ENCODE measurements at regions not wholly inside any gene's neighbourhood (a gene's known extent, or its start where the extent isn't known, plus 50 kb on each side); places are given as distances from the start of the nearest gene placed in this dataset.

DNA sequence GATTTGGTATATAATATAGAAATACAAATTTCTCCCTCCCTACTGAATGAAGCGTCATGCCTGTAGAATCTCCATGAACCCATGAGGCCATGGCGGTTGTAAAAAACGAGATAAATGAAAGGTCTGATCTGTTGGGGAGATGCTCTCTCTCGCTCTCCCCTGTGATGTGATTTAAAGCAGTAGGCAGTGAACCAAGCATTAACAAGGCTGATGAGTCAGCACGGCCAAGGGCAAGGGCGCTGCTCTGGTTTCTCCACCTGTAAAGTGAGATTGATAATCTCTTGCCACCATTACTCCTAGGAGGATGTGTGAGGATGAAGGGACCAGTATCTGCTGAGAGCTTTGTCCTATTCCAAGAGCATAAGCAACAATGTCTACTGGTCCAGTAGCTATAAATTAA is 553.3 kb downstream of the CMPK2 start:
- Histone ChIP-seq H3K4me3 (replicated peaks in 1 of 3; ENCODE audit: insufficient read depth in 1 of 3, low read depth in 2 of 3, low read length in 3 of 3) (no peak overlapping the region), H3K27ac (ENCODE audit: extremely low read length, insufficient read depth, low read length) (no peak overlapping the region), H3K79me2 (ENCODE audit: insufficient read depth, low read length) (no peaks in the 10 kb centered on the region), H3K9ac (ENCODE audit: insufficient read depth, low read depth, low read length) (no peak overlapping the region), H3K4me2 (ENCODE audit: low read depth, low read length) (no peak overlapping the region), H3K4me1 (ENCODE audit: insufficient read depth, low read length) (no peaks in the 10 kb centered on the region), H4K20me1 (ENCODE audit: insufficient read depth, low read length) (no peaks in the 10 kb centered on the region), H3K9me3 (ENCODE audit: low read length) (peaks cover 55% of the 10 kb centered on the region; the same call in 1 of the 2 replicates), H3K27me3 (ENCODE audit: control insufficient read depth in 1 of 2, insufficient read depth in 2 of 2, low read length in 2 of 2) (no peaks in the 10 kb centered on the region), H2AFZ (ENCODE audit: low read length) (no peak overlapping the region), H3K36me3 (replicated peaks in 1 of 2; ENCODE audit: control insufficient read depth in 1 of 2, insufficient read depth in 2 of 2, low read length in 2 of 2) (no peaks in the 10 kb centered on the region)
- CTCF ChIA-PET (ENCODE audit: low intra/inter-chr PET ratio, low total read pairs) = no interaction called here
- 17% methylated on average over 6 of the region's 6 CpGs for WGBS (ENCODE audit: low lambda C conversion rate)
- in situ Hi-C loops (cut with HindIII; ENCODE audit: extremely low pct_ligation_motif_present, low pct_unique_long_range_greater_than_20kb) (no loop called here), intact Hi-C loops (cut with micrococcal nuclease; ENCODE audit: unreplicated experiment) (no loop called here)
- BruUV-seq (replicated peaks) = no TSS peak
- DNase-seq (ENCODE audit: low spot score) (no peak), FAIRE-seq (no peak), ATAC-seq (no peak)
- TF ChIP-seq HIVEP1 (CRISPR knock-in tag; IDR thresholded peaks at IDR 0.05) = no peak
- peak in 1 of 2 experiments; percentile 48; a peak in 2 of 4 replicates for TF ChIP-seq MAFK (conservative IDR thresholded peaks at IDR 0.05 in 1 of 2, IDR thresholded peaks at IDR 0.05 in 1 of 2; ENCODE audit: low read length in 2 of 2)
- POLR2A ChIA-PET = no interaction called here

DNA sequence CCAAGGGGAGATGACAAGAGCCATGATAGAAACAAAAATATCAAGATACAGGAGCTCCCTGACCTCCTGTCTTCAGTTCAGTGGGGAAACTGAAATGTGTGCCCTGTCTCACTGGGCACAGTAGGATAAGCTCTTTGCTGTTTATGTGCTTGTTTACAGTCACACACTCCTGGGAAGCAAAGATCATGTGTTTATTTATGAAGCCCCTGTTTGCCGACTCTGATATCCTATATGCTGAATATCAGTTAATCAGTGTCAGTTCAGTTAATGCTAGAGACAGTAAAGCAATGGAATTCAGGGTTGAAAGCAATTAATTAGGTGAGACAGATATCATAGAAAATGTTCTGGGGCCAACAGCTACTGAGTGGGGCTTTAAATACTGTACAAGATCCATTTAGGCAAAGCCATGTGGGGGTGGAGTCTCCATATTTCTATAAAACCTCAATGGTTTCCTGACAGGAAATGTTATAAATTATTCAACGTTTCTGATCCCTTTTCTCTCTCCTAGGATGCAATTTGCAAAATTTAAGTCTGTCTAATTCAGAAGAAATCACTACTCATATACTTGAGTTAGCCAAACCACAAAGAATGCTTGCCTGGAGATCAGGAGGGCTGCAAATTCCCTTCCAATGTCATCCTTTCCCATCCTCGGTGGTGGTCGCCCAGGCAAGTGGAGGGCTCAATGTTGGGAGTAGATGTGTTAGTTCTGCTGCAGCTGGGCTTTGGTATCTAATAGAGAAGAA is 551.3 kb downstream of the CMPK2 start:
- POLR2A ChIA-PET = no interaction called here
- DNase-seq (ENCODE audit: low spot score) = no peak
- H3K9me3 ChIP-seq (ENCODE audit: low read length) = peaks cover 60% of the 10 kb centered on the region
- H3K4me2 ChIP-seq (ENCODE audit: low read depth, low read length) = no peak overlapping the region
- H3K27ac ChIP-seq (ENCODE audit: extremely low read length, insufficient read depth, low read length) = no peak overlapping the region
- WGBS (ENCODE audit: low lambda C conversion rate) = 5% methylated on average over 4 of the region's 4 CpGs
- no peak overlapping the region for H3K4me3 ChIP-seq (replicated peaks in 1 of 3; ENCODE audit: insufficient read depth in 1 of 3, low read depth in 2 of 3, low read length in 3 of 3)
- in situ Hi-C loops (cut with HindIII; ENCODE audit: extremely low pct_ligation_motif_present, low pct_unique_long_range_greater_than_20kb) (no loop called here), intact Hi-C loops (cut with micrococcal nuclease; ENCODE audit: unreplicated experiment) (no loop called here)
- no peaks in the 10 kb centered on the region for H3K36me3 ChIP-seq (replicated peaks in 1 of 2; ENCODE audit: control insufficient read depth in 1 of 2, insufficient read depth in 2 of 2, low read length in 2 of 2)
- FAIRE-seq = no peak
- CTCF ChIA-PET (ENCODE audit: low intra/inter-chr PET ratio, low total read pairs) = no interaction called here
- H3K27me3 ChIP-seq (ENCODE audit: control insufficient read depth in 1 of 2, insufficient read depth in 2 of 2, low read length in 2 of 2) = no peaks in the 10 kb centered on the region
- BruUV-seq (replicated peaks) = no TSS peak
- TF ChIP-seq, protein P1, sequence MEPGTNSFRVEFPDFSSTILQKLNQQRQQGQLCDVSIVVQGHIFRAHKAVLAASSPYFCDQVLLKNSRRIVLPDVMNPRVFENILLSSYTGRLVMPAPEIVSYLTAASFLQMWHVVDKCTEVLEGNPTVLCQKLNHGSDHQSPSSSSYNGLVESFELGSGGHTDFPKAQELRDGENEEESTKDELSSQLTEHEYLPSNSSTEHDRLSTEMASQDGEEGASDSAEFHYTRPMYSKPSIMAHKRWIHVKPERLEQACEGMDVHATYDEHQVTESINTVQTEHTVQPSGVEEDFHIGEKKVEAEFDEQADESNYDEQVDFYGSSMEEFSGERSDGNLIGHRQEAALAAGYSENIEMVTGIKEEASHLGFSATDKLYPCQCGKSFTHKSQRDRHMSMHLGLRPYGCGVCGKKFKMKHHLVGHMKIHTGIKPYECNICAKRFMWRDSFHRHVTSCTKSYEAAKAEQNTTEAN (CRISPR knock-in tag; conservative IDR thresholded peaks at IDR 0.05) = no peak
- no peak for TF ChIP-seq ZBTB25 (CRISPR knock-in tag; IDR thresholded peaks at IDR 0.05)
- TF ChIP-seq ZNF788 (CRISPR knock-in tag; IDR thresholded peaks at IDR 0.05; ENCODE audit: borderline replicate concordance) = no peak
- TF ChIP-seq ZNF749 (CRISPR knock-in tag; IDR thresholded peaks at IDR 0.05; ENCODE audit: borderline replicate concordance) = no peak
- TF ChIP-seq MTERF4 (CRISPR knock-in tag; IDR thresholded peaks at IDR 0.05) = no peak
- TF ChIP-seq ZBTB34 (CRISPR knock-in tag; IDR thresholded peaks at IDR 0.05) = no peak
- TF ChIP-seq ZNF230 (CRISPR knock-in tag; IDR thresholded peaks at IDR 0.05) = no peak
- TF ChIP-seq ZNF891 (CRISPR knock-in tag; IDR thresholded peaks at IDR 0.05) = no peak
- no peak for TF ChIP-seq ZNF773 (CRISPR knock-in tag; IDR thresholded peaks at IDR 0.05; ENCODE audit: borderline replicate concordance)
- no peak for ATAC-seq
- H3K9ac ChIP-seq (ENCODE audit: insufficient read depth, low read depth, low read length) = no peak overlapping the region
- no peaks in the 10 kb centered on the region for H3K4me1 ChIP-seq (ENCODE audit: insufficient read depth, low read length)
- no peak overlapping the region for H2AFZ ChIP-seq (ENCODE audit: low read length)
- H3K79me2 ChIP-seq (ENCODE audit: insufficient read depth, low read length) = no peaks in the 10 kb centered on the region
- H4K20me1 ChIP-seq (ENCODE audit: insufficient read depth, low read length) = no peaks in the 10 kb centered on the region

All from HepG2 (cell line).